Umbilical cord (tissue), 1 donor: ENCODE measurements at regions not wholly inside any gene's neighbourhood (a gene's known extent, or its start where the extent isn't known, plus 50 kb on each side); places are given as distances from the start of the nearest gene placed in this dataset.
A peak's percentile ranks its signal among the peaks of the same experiment; 100 is the strongest.

Experiments
- DNase-seq: peaks from one replicate; pipeline ENCODE4 v3.0.0-alpha.2; 2015; ENCODE audit warnings: low spot score

DNA sequence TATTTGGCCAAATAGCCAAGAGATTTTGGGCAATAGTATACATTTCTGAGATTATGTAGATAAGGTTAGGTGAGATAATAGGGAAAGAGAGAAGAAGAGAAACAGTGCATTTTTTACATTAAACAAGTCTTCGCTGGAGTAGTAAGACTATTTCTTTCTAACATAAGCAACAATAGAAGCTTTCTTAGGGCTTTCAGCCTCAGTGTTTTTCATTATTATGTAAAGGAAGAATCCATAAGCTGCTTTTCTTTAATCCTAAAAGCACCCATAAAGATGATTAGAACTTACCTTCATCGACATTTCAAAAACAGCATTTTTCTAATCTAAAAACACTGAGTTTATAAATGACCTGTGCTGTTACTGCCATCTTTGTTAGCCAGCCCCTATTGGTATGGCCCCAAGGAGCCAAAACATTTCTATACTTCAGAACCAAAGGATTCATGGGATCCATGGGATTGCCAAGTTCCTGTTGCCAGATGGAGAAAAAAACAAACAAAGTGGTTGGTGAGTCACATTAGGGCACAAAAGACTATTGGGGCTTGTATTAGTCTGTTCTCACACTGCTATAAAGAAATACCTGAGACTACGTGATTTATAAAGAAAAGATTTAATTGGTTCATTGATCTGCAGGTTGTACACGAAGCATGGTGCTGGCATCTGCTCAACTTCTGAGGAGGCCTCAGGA lies 88.2 kb downstream of the SCG2 start:
- DNase-seq = no peak

DNA sequence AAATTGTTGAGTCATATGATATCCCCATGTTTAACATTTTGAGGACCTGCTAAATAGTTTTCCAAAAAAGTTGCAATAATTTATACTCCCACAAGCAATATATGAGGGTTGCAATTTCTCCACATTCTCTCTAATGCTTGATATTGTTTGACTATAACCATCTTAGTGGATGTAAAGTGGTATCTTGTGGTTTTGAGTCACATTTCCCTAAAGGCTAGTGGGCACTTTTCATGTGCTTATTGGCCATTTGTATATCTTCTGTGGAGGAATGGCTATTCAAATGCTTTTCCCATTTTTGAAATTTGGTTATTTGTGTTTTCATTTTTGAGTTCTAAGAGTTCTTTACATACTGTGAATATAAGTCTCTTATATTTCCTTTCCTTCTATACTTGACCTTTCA lies 82.7 kb downstream of the SCG2 start:
- no peak for DNase-seq

DNA sequence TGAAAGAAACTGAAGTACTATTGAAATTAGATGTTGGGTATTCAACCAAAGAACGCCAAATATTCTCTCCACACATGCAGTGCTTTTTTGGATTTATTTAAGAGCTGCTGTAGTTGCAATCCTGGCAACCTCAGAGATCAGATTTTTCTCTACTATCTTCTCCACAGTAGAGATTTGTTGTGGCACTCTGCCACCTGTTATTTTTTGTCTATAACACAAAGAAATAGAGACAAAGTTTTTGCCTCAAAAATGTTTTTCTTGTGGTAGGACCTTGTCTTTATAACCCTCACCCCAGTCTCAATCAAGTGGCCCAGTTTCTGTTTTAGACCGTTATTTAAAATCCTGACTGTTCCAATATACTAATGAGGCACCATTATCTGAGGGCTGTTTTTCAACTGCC lies 79.4 kb downstream of the SCG2 start:
- no peak for DNase-seq

DNA sequence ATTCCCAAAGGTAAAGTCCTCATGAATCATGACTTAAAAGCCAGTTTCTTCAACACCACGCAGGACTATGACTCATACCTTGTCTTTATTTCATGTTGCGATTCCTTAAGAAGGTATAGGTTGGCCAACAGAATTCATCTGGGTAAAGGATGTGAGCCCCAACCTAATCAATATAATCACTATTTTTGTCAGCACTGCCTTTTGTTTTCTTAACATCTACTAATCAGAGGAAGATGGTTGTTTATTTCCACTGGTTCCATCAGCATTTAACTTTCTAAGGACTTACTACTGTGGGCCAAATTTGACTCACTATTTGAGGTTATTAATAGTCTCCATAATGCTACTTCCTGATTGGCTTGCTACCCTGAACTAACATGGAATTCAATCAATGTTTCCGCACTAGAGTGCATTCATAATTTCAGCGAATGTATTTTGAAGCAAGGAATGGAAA lies 78.6 kb downstream of the SCG2 start:
- no peak for DNase-seq

DNA sequence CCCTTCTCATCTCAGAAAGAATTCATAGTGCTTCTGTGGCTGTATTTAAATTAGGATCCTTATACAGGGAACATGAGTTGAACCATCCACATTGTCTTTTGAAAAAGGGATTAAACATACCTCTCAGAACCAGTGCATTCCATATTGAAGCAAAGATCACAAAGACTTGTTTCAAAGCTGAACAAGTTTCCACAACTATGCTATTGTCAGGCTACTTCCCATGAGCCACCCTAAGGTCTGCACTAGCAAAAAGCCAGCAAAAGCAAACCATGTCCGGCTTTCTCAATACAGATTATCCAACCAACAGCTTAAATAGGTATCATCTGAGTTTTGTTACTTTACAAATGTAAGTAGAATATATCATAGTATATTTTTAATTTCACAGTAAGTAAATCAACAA lies 78.1 kb downstream of the SCG2 start:
- DNase-seq = no peak

DNA sequence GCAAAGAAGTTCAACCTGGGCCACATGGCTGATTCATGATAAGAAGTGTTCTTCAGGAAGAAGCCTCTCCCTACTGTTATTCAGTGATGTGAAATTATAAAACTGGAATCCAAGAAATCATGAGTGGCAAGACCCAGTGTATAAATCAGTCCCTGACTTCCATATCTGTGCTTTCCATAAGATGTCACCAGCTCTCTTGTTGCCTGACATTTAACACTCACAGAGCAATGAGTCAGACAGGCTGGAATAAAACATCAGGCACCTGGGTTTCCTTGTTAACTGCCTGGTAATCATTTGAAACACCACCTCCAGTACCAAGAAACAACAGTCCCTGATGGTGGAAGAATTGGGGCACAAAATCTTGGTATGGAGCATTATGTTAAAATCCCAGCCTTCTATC lies 76.1 kb downstream of the SCG2 start:
- no peak for DNase-seq

DNA sequence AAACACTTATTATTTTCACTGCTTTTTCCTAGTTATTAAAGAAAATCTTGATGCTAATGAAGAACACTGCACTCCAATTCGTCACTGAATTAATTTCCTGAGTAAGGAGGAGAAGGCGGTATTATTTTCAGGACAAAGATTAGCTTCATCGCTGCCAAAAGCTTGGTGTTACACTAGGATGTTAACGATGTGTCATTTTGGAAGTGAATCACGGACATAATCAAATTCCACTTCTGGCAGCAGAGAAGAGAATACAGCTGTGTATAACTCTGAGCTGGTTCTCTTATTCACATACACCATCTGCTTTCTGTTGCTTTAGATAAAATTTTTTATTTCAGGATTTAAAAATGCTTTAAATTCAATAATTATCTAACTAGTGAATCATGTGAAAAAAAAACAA lies 74.1 kb downstream of the SCG2 start:
- peak; percentile 61 for DNase-seq

DNA sequence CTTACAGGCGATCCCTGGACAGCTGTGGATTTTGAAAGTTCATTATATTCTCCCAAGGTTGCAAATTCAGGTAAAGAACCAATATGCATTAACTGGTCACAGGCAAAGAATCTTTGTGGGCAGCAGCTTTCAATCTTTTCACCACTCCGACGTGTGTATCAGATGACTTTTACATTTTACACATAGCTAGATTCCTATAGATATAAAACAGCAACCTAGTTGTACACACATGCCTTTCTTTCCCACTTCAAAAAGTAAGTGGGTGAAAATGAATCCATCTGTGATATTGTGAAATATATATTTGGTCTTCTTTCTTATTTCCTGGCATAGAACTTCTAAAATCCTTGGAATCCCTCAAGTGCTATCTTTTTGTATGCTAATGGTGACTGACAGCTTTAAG lies 72.5 kb downstream of the SCG2 start:
- DNase-seq = no peak

DNA sequence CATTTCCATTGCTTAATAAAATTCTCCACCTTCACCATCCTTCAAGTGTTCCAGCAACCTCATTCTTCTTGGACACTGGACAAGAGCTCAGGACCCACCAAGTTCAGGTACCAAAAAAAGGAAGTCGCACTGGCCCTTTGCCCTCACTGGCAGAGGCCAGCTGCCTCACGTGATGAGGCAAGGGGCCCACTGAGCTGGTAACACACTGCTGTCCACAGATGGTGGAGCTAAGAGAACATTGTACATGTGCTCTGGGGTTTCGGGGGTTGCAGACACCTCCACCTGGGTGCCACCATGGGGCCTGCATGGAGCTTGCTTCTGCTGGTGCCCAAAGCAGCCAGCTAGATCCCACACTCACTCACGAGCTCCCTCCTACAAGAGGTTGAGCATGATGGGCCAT lies 71.3 kb downstream of the SCG2 start:
- no peak for DNase-seq

DNA sequence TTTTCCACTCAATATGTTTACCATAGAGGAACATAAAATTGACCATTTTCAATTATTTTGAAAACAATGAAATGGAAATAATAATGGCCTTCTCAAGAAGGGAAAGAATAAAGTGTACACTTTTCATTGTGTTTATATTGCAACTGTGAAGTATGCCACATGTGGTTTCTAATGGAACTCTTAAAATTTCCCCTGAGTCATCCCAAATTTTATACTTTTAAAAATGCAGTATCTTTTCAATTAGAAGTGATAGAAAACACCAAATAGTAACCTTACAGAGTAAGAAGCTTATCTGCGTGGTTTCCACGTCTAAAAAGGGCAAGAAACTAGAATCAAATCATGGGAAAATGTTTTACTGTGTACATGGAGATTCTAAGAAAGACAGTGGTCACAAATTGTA lies 70.0 kb downstream of the SCG2 start:
- no peak for DNase-seq

DNA sequence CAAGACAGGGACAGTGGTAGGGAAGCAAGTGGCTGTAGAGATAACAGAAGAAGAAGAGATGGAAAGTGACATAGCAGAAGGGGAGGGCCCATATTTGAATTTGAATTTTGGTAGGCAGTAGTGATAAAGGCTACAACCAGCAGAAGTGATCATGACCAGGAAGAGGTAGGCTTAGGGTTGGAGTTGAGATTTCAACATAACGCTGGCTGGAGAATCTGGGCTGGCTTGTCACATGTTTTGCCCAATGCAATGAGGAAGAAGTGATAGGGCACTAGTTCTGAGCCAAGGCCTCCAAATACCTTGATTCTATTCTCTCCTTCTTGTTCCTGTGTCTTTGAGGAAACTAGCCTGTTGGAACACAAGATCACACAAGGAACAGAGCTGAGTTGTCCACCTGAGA lies 69.4 kb downstream of the SCG2 start:
- DNase-seq = no peak

DNA sequence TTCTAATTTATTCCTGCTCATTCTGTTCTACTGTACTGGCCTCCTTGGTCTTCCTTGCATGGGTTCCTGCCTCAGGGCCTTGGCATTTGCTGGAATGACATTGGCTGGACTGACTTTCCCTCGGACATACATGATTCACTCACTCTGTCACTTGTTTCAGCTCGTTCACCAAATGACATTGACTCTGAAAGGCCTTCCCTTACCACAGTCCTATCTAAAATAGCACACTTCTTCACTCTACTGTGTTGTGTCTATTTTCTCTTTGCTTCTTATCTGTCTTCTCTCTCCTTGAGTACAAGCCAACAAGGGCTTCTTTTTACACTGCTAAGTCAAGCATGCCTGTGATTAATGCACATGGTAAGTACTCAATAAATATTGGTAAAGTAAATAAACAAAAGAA lies 65.6 kb downstream of the SCG2 start:
- DNase-seq = no peak

DNA sequence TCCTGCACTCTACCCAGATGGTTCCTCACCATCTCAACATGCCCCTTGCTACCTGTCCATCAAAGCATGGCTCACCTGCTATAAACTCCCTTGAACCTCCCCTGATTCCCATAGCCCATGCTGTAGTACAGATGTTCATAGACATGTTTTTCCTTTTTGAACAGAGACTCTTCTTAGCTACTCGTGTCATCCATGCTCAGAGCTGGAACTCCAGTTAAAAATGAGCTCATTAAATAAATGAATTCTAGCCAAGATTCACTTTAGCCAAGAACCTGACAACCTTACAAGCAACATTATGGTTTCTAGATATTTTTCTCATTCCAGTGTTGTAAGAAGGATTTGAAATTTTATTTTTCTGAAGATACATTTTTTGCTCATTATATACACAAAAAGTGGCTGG lies 65.0 kb downstream of the SCG2 start:
- peak; percentile 33 for DNase-seq

DNA sequence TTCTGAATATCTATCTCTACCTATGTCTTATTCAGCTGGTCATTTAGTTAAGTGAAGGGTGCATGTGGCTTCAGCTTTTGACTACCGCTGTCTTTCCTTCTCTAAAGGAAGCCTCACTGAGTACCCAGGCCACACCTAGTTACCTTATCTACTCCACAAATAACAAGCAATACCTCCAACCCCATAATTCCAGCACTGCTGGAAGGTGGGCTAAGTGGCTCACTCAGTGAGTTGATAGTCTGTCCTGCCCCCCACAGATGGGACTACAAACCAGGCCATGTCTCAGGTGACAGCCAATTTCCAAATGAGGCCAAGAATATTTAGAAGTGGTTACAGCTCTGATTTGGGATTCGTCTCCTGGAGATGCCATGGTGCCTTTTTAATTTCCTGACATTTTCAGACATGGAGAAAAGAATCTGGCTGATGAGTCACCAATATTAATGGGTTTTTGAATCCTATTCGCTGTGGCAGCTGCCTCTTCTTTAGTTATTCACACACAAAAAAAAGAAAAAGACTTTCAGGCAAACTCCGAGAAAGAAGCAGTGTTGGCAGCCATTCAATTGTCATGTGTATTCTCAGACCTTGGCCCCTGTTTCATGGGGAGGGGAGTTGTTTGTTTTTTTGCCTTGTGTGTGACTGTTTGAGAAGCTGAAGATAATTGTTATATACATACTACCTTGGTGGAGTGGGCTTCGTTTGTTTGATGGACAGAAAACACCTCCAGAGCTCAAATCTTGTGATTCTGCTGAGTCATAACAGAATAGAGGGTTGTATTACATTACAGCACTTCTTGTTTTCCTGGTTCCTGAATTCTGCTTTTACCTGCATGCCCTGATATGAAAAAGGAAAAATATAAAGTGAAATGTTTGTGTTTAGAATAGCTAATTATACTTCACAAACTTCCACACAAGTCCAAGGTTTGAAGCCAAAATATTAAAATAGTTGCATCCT lies 64.2 kb downstream of the SCG2 start:
- DNase-seq = peak; percentile 36

DNA sequence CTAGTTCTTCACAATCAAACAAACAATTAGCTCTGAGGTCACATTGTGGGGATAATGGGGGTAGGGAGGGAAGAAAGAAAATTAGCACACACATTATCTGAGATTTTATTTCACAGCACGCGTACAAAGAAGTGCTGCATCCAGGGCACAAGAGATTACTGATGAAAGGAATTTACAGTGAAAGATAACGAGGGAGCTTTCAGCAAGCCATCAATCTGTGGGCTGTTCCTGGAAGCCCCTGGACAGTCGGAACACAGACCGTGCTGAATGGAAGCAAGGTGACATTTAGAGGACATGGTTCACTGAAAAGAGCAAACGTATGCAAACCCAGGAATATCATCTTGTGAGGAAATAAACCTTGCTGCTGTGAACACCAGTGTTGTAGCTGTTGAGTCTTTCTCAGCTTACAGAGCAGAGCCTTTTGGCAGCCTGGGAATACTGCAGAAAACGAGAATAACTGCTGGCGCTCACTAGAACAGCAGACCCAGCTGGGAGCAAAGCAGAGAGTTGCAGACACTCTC lies 63.2 kb downstream of the SCG2 start:
- peak; percentile 88 for DNase-seq

DNA sequence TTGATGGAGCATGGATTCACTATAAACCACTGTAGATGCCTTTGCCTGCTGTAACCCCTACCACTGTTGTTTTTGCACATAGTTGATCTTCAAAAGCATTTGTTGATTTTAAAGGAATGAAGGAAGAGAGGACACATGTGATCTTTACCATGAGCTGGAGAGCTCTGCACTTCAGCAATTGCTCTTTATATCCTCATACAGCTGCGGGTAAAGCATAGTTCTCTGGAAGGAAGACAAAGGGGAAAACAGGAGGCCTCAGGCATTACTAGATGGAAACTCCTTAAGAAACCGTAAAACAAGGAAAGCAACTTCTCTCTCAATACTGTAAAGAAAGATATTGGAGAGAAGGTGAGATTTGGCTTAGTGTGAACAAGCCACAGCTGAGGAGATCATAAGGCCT lies 60.6 kb downstream of the SCG2 start:
- DNase-seq = peak; percentile 49

DNA sequence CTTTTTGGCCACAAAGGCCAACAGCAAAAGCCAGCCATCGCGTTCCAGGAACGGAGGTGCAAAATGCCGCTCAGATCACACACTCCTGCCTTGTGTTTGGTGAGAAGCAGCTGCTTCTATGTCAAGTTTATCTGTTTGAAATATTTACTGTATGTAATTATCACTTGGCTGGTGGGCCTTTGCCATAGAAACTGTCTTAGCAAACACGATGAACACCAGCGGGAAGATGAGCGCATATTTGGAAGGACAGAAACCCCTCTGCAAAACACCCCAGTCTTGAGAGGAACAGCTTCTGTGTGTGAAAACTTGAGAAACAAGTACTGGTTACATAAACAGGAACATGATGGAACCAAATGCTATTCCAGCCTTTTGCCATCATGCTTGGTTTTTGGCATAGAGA lies 59.7 kb downstream of the SCG2 start:
- no peak for DNase-seq

DNA sequence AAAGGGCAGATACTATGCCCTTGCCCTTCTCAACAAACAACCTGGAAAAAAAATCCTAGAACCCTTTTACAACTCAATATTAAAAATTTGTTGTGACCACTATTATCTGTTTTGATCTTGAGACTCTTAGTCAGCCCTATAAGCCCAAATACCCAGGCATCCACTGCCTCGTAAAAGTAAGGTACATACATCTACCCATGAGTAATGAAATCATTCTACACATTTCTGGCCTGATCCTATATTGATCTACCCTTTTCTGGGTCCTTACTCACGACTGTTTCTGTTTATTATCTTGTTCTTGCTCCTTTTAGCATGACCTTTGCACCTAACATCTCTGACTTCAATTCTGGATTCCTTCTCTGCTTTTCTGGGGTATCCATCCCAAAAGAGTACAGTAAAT lies 56.8 kb downstream of the SCG2 start:
- no peak for DNase-seq

DNA sequence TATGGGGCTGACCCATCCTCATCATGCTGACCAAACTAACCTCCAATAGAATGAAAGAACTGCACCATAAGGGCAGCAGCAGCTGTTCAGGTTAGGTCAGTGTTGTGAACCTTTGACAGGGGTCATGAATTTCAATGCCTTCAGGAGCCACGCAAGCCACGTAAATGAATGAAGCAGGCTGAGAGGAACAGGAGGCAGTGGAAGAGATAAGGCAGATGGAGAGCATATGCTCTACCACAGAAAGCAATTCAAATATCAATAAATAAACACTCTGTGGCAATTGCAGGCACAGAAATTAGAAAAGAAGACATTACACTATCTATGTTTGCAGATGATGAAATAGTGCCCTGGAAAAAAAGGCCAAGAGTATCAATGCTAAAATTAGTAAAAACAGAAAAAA lies 56.3 kb downstream of the SCG2 start:
- DNase-seq = no peak
